GM19397 (cell line): ENCODE measurements at regions not wholly inside any gene's neighbourhood (a gene's known extent, or its start where the extent isn't known, plus 50 kb on each side); places are given as distances from the start of the nearest gene placed in this dataset.

Experiments
- ATAC-seq: cut with Tn5 transposase; IDR thresholded peaks from one replicate; pipeline ENCODE4 v1.9.1; 2021; ENCODE audit warnings: mild to moderate bottlenecking, moderate library complexity; ENCODE audit not compliant: unreplicated experiment

GRCh38 chr7:35355199-35355598, 101.3 kb upstream of the TBX20 start:
- no peak for ATAC-seq

GRCh38 chr7:35353481-35353880, 99.6 kb upstream of the TBX20 start:
- ATAC-seq, result no peak

- ATAC-seq, result no peak
Observed at GRCh38 chr7:35351466-35351865, 97.6 kb upstream of the TBX20 start.

GRCh38 chr7:35348611-35349400, 94.9 kb upstream of the TBX20 start:
- no peak for ATAC-seq

- no peak for ATAC-seq
Observed at GRCh38 chr7:35342786-35343185, 88.9 kb upstream of the TBX20 start.

- ATAC-seq, result no peak
Observed at GRCh38 chr7:35339811-35340210, 85.9 kb upstream of the TBX20 start.

DNA sequence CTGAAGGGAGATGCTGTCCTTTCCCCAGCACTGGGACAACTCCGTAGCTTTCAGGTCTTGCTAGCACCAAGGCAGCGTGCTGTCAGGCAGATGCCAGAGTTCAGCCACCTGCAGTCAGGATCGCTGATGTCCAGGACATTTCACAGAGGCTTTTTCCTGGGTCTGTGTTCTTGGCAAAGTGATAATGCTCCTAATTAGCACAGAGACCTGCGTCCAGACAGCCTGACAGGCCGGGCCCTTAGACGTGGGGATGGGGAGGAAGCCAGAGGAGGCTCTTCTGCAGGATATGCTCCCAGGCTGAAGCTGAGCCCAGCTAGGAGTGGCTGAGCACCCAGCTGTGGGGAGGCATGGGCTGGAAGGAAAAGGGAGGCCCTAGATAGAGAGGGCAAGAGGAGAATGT, 82.5 kb upstream of the TBX20 start:
- ATAC-seq, result no peak

DNA sequence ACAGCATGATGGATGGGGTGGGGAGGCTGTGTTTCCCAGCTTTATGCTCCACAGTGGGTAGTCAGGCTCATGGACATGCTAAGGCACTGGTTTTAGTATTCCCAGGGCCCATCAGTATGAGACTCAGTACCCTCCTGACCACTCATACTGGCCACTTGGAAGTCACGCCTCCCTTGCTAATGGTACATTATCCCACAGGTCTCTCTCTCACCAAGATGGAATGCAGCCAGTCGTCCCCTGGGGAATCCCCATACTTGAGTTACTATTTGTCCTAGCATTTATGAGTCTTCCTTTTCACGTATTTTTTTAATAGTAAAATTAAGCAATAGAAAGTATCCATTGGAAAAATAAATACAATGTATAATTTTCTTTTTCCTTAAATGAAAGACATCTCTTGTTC, 80.6 kb upstream of the TBX20 start:
- ATAC-seq, result no peak

- ATAC-seq, result no peak
Observed at GRCh38 chr7:35333265-35333664, 79.4 kb upstream of the TBX20 start.

DNA sequence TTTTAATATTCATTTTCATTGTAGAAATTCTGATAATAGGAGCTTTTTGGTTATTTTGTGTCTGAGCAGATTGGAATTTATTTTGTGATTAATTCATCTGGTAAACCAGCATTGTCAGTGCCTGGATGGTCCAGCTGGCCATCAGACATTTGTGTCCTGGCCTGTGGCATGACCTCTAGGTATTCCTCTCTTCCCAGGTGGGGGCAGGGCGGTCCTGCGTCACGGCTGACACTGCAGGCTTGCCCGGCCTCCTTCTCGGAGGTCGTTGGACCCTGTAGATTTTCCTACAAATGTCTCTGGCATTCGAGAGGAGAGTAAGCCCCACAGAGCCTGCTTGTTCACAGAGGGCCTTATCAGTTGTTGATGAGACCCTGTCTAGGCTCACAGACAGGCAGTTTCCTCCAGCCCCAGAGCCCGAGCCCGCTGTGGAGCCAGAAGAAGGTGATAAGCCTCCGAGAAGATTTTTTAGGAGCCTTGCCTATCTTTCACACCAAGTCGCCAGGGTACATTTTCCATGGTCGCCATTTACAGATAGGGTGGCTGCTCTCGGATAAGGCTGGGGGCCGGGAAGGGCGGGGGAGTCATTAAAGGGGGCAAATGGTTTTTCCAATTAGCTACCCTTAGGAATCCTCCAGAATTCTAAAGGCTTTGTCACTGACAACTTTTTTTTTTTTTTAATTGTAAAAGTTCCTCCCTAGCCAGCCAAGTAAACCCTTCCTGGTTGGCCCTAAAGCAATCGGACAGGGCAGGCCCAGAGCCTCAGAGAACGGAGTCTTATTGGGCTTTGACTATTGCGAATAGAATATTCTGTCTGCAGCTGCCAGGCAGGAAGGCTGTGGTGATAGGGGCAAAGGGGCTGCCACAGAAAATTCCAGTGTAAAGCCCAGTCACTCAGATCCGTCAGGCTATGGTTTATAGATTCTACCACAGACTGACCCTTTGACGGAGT, 78.1 kb upstream of the TBX20 start:
- ATAC-seq, result no peak

GRCh38 chr7:35329026-35329425, 75.1 kb upstream of the TBX20 start:
- no peak for ATAC-seq

- ATAC-seq, result no peak
Observed at GRCh38 chr7:35319606-35320005, 65.7 kb upstream of the TBX20 start.

DNA sequence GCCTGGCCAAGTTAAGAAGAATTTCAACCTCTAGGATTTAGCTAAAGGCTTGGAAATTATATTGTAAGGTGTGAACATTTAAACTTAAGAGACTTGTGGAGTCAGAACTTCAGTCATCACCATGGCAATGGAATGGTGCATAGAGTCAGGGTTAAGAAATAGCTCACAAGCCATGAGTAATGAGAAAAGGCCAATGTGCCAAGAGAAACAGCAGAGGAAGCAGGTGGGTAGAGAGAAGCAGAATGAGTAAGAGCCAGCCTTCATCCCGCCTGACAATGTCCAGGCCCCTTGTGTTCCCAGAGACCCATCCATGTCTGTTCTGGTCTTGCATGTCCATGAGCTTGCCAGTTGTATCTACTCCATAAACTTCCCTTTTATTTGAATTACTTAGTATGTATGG, 62.6 kb upstream of the TBX20 start:
- ATAC-seq, result no peak

DNA sequence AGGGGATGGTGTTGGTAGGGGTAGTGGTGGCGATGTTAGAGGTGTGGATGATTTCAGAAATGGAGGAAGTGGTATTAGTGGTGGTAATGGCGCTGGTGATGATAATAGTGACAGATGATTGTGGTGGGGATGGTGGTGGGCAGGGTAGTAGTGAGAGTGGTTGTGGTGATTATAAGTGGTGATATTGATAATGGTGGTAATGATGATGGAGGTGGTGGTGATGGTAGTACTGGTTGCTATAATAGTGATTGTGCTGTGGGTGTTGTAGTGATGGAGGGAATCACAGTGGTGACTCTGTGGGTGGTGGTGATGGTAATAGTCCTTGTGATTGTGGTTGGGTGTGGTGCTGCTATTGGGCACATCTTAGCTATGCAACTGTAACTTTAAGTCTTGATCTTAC, 61.6 kb upstream of the TBX20 start:
- no peak for ATAC-seq

DNA sequence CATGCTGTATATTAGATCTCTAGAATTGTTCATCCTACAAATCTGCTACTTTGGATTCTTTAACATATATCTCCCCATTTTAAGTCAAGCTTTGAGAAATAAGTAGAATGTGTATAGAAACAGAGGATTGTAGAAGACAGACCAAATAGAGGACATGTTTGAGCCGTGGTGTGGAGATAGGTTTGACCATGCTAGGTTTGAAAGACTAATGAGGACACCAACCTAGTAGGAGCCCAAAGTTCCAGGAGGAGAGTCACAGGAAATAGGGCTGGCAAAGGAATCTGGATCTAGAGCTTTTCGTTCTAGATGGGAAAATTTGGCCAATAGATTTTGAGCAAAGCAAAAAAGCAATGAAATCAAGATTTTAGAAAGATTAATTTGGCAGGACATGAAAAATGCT, 60.5 kb upstream of the TBX20 start:
- no peak for ATAC-seq

- ATAC-seq, result no peak
Observed at GRCh38 chr7:35313575-35313974, 59.7 kb upstream of the TBX20 start.
